ENCODE measurements at regions not wholly inside any gene's neighbourhood (a gene's known extent, or its start where the extent isn't known, plus 50 kb on each side); places are given as distances from the start of the nearest gene placed in this dataset.

GRCh38 chr6:128694303-128695009, 174.1 kb upstream of the PTPRK start:
- CTCF ChIA-PET: no interaction called here
- POLR2A ChIA-PET: no interaction called here
- no peak for DNase-seq (ENCODE audit: extremely low spot score)
- TF ChIP-seq CTCF (IDR thresholded peaks at IDR 0.05; ENCODE audit: control extremely low read depth, extremely low read depth, low read depth, missing control alignments): no peak

- CTCF ChIA-PET: interaction anchor here (1.1 to 2.0 kb wide), 2 partner anchors 9 to 17 kb away, joined by 3 to 6 read pairs; no protein-coding TSS in a partner anchor
- no peak for TF ChIP-seq CTCF (IDR thresholded peaks at IDR 0.05; ENCODE audit: control extremely low read depth, extremely low read depth, low read depth, missing control alignments)
Measured at GRCh38 chr6:128690063-128690462, 169.7 kb upstream of the PTPRK start.

GRCh38 chr6:128686084-128686483, 165.7 kb upstream of the PTPRK start:
- no peak for TF ChIP-seq CTCF (IDR thresholded peaks at IDR 0.05; ENCODE audit: control extremely low read depth, extremely low read depth, low read depth, missing control alignments)
- no peak for DNase-seq (ENCODE audit: extremely low spot score)
- POLR2A ChIA-PET: no interaction called here
- CTCF ChIA-PET: no interaction called here

More at GRCh38 chr6:128690063-128690462, 169.7 kb upstream of the PTPRK start:
- no peak for DNase-seq (ENCODE audit: extremely low spot score)
- POLR2A ChIA-PET: no interaction called here

GRCh38 chr6:128676456-128676855, 156.1 kb upstream of the PTPRK start:
- no peak for DNase-seq (ENCODE audit: extremely low spot score)
- TF ChIP-seq CTCF (IDR thresholded peaks at IDR 0.05; ENCODE audit: control extremely low read depth, extremely low read depth, low read depth, missing control alignments): no peak
- ChIA-PET CTCF (interaction anchor here (1.3 kb wide), 1 partner anchor 19 kb away, joined by 3 read pairs; no protein-coding TSS in a partner anchor), POLR2A (no interaction called here)

- POLR2A ChIA-PET: no interaction called here
- DNase-seq (ENCODE audit: extremely low spot score): no peak
- CTCF ChIA-PET: interaction anchor here (0.7 to 1.2 kb wide), 3 partner anchors 9 to 15 kb away, joined by 3 to 4 read pairs (median 3); no protein-coding TSS in a partner anchor
- TF ChIP-seq CTCF (IDR thresholded peaks at IDR 0.05; ENCODE audit: control extremely low read depth, extremely low read depth, low read depth, missing control alignments): no peak
Measured at GRCh38 chr6:128672023-128672422, 151.6 kb upstream of the PTPRK start.

GRCh38 chr6:128667339-128667858, 147.0 kb upstream of the PTPRK start:
- TF ChIP-seq CTCF (IDR thresholded peaks at IDR 0.05; ENCODE audit: control extremely low read depth, extremely low read depth, low read depth, missing control alignments): no peak
- ChIA-PET CTCF (interaction anchor here (1.0 to 1.4 kb wide), 2 partner anchors 11 to 63 kb away, joined by 3 to 4 read pairs; no protein-coding TSS in a partner anchor), POLR2A (no interaction called here)
- no peak for DNase-seq (ENCODE audit: extremely low spot score)
